Activated T-helper 17 cell treated with anti-CD3 and anti-CD28 coated beads, Interleukin-2, amount 50 U/mL, for 72 hours (primary cell): ENCODE measurements at regions not wholly inside any gene's neighbourhood (a gene's known extent, or its start where the extent isn't known, plus 50 kb on each side); places are given as distances from the start of the nearest gene placed in this dataset.
"Not testable (repeated sequence)": the region's sequence is repeated elsewhere in the genome, so short reads cannot be mapped to it uniquely, and the experiment has no call there.

Experiments used
- ATAC-seq: fragments of 150-1000 bp; cut with Tn5 transposase; replicated peaks from 2 replicates; pipeline ENCODE4 v1.10.0; 2021; ENCODE audit warnings: mild to moderate bottlenecking, moderate library complexity
- H3K27ac Mint-ChIP-seq: one replicate; pipeline ENCODE4 v1.8.0; 2022; ENCODE audit warnings: mixed read lengths
- H3K27me3 Mint-ChIP-seq: one replicate; pipeline ENCODE4 v1.8.0; 2022; ENCODE audit warnings: mixed read lengths
- H3K36me3 Mint-ChIP-seq: one replicate; pipeline ENCODE4 v1.8.0; 2022; ENCODE audit warnings: low read depth, mild to moderate bottlenecking, mixed read lengths
- H3K4me1 Mint-ChIP-seq: one replicate; pipeline ENCODE4 v1.8.0; 2022; ENCODE audit warnings: mixed read lengths
- H3K4me3 Mint-ChIP-seq: one replicate; pipeline ENCODE4 v1.8.0; 2022; ENCODE audit warnings: mild to moderate bottlenecking, mixed read lengths
- H3K9me3 Mint-ChIP-seq: one replicate; pipeline ENCODE4 v1.8.0; 2022; ENCODE audit warnings: mixed read lengths

DNA sequence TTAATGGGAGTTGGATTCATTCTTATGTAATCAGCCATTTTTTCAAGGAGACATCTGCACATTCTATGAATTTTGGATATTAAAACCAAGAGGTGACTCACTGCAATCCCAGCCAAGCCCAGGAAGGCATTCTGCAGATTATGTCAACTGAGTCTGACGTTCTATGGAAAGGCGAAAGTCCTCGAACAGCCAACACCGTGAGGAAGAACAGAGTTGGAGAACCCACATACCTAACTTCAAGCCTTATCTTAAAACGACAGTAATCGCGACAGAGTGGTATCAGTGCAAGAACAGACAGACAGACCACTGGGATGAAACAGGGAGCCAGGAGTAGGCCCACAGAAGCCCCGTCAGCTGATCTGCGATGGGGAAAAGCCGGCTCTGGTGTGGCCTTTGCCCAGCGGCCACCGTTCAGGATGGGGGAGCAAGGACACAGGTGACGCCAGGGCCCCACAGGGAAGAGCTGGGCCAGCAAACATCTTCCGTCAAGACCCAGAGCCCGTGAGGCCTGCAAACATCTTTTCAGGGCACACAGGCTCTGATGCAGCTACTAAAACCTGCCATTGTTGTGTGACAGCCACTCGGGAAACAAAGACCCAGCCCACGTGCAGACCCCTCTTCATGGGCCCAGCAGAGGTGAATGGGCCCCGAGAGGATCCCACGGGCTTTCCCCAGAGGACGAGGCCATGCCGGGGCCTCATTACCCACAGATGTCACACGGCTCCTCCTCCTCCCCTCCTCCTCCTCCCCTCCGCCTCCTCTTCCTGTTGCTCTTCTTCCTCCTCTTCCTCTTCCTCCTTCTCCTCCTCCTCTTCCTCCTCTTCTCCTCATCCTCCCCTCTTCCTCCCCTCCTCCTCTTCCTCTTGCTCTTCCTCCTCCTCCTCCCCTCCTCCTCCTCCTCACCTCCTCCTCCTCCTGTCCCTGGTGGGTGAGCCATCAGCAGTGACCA, 277.6 kb downstream of the ADGRD1 start:
- no peak for ATAC-seq
- Mint-ChIP-seq H3K27ac (no peak overlapping the region), H3K27me3 (peaks cover 20% of the 10 kb centered on the region), H3K4me3 (no peak overlapping the region), H3K4me1 (no peaks in the 10 kb centered on the region), H3K9me3 (no peaks in the 10 kb centered on the region), H3K36me3 (no peaks in the 10 kb centered on the region)

DNA sequence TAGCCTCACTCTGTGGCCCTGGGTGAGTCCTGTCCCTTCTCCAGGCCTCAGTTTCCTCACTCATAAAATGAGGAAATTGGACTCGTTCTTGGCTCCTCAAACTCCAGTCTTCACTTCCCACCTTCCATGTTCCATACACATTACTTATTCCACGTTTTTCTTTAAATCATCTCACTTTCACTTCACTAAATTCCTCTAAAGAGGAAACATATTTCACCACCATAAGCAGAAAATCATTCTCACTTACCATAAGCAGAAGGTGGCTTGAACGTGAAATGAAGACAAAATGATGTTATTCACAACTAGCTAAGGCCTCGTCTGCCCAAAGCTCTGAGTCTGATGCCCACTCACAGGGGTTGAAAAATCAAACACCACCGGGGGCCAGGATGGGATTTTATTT, 278.3 kb downstream of the ADGRD1 start:
- ATAC-seq = no peak
- H3K4me3 Mint-ChIP-seq = no peak overlapping the region
- H3K4me1 Mint-ChIP-seq = no peaks in the 10 kb centered on the region
- no peaks in the 10 kb centered on the region for H3K36me3 Mint-ChIP-seq
- H3K9me3 Mint-ChIP-seq = no peaks in the 10 kb centered on the region
- H3K27me3 Mint-ChIP-seq = peaks cover 20% of the 10 kb centered on the region
- H3K27ac Mint-ChIP-seq = no peak overlapping the region

DNA sequence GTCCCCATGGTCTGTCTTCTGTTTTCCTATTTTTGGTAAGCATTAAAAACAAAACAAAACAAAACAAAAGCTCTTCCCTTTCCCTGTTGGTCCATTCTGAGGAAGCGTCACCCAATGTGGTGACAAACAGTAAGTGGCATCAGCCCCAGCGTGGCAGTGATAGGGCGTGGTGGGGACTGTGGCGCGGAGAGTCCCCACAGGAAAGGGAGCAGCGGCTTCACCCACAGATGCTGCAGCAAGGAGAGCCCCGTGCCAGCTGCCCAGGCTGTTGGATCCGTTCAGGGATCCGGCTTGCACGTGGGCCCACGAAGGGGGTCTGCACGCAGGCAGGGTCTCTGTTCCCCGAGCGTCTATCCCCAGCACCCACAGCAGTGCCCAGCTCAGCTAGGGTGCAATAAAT, 279.2 kb downstream of the ADGRD1 start:
- H3K4me1 Mint-ChIP-seq, ATAC-seq, H3K27ac Mint-ChIP-seq, H3K36me3 Mint-ChIP-seq, H3K9me3 Mint-ChIP-seq, H3K4me3 Mint-ChIP-seq: not testable (repeated sequence)
- H3K27me3 Mint-ChIP-seq = peaks cover 20% of the 10 kb centered on the region

DNA sequence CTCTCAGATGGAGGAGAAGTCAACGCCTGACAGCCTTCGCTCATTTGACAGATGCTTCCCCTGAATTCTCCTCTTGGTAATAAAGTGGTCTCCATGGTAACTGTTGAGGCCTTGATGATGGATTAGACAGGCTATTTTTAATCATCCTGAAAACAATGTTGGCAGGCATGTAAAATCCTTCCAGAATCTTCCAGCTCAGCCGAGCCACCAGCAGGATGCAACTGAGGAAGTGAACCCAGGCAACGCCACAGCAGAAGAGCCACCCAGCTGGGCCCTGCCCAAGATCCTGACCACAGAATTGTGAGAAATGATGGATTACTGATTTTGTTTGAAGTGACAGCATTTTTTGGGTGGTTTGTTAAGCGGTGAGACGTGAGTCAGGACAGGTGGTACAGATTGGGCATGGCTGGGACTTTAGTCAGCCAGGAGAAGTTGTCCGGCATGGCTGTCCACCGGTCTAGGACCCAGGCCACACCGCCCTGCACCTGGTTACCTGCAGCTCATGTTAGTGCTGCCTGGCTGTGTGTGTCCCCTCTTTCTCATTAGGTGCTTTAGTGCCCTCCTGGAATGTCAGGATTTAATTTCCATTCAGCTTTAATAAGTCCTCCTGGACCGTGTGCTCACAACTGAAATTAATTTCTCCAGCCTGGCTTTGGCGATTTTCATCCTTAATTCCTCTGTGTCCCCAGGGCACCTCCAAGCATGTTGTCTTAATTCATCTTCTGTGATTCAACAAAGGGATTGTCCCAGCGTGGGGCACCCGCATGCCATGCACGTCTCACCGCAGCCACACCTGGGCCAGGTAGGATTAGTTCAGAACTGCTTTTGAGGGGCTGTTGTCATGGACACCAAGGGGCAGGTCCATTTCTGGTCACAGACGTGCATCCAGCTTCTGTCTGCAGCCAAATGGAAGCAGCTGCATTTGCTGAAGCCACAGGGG, 280.4 kb downstream of the ADGRD1 start:
- H3K4me1 Mint-ChIP-seq, H3K4me3 Mint-ChIP-seq, ATAC-seq, H3K27ac Mint-ChIP-seq, H3K9me3 Mint-ChIP-seq, H3K36me3 Mint-ChIP-seq: not testable (repeated sequence)
- H3K27me3 Mint-ChIP-seq = peaks cover 20% of the 10 kb centered on the region

DNA sequence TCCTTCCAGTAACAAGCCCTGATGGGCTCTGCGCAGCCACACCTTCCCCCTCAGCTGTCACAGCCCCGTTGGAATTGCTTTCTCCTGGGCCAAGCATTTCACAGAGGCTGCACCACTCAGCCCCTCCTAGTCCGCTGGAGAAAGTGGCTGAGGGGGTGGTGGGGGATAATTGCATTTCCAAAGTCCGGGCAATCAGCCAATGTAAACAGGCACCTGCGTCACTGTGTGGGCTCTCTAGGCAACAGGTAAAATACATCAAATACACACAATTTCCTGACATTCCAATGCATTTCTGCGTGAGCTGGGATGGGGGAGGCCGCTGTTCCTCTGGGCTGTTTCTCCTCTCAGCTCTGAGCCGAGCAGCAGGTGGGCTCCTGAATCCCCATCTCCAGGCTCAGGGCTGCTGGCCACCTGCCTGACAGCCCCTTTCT, 281.1 kb downstream of the ADGRD1 start:
- H3K27ac Mint-ChIP-seq, H3K4me1 Mint-ChIP-seq, H3K36me3 Mint-ChIP-seq, ATAC-seq, H3K4me3 Mint-ChIP-seq, H3K9me3 Mint-ChIP-seq: not testable (repeated sequence)
- peaks cover 18% of the 10 kb centered on the region for H3K27me3 Mint-ChIP-seq

DNA sequence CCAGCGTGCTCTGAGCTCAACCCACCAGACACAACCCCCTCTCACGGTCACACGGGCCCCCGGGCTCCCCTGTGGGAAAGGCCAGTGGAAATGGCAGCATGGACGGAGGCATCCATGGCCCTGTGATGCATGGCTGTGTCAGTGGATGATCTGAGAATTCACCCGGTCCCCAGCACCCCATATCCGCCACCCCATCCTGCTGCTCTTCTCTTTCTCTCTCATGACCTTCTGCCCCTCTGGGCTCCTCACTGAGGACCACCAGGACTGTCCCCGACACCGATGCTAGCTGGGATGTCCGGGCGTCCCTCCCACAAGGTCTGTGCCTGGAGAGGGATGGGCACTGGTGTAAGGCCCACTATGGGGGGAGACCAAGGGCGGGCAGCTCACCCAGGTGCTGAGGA, 282.2 kb downstream of the ADGRD1 start:
- H3K4me3 Mint-ChIP-seq = no peak overlapping the region
- H3K9me3 Mint-ChIP-seq = no peaks in the 10 kb centered on the region
- no peaks in the 10 kb centered on the region for H3K36me3 Mint-ChIP-seq
- ATAC-seq = no peak
- H3K27ac Mint-ChIP-seq = no peak overlapping the region
- H3K27me3 Mint-ChIP-seq = peaks cover 10% of the 10 kb centered on the region
- no peaks in the 10 kb centered on the region for H3K4me1 Mint-ChIP-seq

DNA sequence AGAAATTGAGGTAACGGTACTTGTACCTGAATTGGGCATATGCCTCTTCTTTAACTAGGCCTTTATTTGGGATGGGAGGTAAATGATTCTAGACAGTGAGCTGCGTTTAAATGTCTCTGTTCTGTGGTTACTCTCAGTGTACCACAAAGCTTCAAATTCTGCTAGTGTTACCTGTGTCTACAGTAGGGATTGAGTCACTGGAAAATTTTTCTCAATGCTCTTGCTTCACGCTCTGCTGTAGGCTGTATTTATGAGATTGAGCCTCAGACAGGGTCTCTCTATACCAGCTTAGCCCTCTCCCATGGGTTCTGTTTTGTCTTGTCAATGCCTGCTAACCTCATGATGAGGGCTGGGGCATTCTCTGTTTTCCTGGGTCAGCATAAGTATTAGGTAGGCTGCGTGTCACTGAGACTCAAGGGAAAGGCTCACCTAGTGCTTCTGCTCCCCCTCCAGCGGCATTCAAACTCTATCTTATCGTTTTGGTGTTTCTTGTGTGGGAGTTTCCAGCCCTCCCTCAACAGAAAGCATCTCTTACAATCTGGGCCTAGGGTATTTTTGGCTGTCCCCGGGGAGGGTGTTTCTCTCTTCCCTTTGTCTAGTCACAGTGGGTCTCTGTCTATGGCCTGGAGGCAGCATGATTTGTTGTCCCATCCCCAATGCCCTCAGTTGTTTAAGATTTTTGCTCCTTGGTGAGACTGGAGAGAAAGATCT, 285.8 kb downstream of the ADGRD1 start:
- H3K36me3 Mint-ChIP-seq = no peaks in the 10 kb centered on the region
- H3K4me3 Mint-ChIP-seq = no peak overlapping the region
- ATAC-seq = peak; percentile 66

DNA sequence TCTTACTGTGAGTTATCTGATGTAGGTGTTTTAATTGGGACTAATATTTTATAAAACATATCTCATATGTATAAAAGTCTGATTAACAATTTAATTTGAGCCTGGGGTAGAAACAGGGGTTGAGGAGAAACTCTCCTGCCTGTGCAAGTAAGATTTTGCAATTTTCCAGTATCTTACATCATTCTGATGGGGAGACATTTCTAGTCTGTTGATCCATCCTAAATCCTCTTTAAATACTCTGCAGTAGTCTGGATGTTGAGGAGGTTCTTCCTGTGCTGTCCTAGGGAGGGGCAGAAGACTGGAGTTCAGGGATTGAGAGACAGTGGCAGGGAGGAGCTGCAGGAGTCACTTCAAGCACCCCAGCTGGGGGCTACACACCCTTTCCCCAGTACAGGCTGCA, 287.8 kb downstream of the ADGRD1 start:
- Mint-ChIP-seq H3K9me3 (peaks cover 4% of the 10 kb centered on the region), H3K4me1 (no peaks in the 10 kb centered on the region), H3K4me3 (no peak overlapping the region), H3K27ac (no peak overlapping the region), H3K27me3 (no peaks in the 10 kb centered on the region), H3K36me3 (no peaks in the 10 kb centered on the region)
- no peak for ATAC-seq

More for the DNA sequence above, 285.8 kb downstream of the ADGRD1 start:
- peaks cover 4% of the 10 kb centered on the region for H3K27me3 Mint-ChIP-seq
- no peak overlapping the region for H3K27ac Mint-ChIP-seq
- H3K9me3 Mint-ChIP-seq = peaks cover 4% of the 10 kb centered on the region
- H3K4me1 Mint-ChIP-seq = no peaks in the 10 kb centered on the region

DNA sequence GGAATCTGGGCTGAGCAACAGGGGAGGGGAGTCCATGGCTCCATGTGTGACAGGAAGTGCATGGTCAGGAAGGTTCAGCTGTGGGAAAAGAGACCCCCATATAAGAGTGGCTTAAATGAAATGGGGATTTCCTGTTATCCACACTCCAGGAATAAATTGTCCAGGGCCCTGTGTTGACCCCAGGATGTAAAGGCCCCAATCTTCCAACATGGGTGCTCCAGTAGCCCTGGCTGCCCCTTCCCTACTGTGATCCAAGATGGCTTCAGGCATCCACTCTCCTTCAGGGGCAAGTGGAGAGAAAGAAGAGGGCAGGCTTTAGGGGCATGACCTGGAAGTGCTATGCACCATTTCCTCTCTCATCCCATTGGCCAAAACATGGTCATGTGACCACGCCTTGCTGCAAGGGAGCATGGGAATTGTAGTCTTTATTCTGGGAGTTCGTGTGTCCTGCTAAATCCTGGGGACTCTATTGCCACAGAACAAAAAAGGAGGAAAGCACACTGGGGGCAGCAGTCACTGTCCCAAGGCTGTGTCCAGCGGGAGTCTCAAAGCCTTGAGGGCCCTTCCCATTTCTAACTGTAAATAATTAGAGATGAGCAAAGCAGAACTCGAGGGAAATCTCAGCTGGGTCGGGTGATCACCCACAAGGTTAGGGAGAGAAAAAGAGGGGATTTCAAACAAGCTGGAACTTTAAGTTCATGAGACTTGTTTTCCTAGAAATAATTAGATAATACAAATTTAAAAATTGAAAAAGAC, 289.2 kb downstream of the ADGRD1 start:
- peaks cover 5% of the 10 kb centered on the region for H3K27me3 Mint-ChIP-seq
- no peak overlapping the region for H3K4me3 Mint-ChIP-seq
- H3K27ac Mint-ChIP-seq = no peak overlapping the region
- no peaks in the 10 kb centered on the region for H3K36me3 Mint-ChIP-seq
- peaks cover 4% of the 10 kb centered on the region for H3K9me3 Mint-ChIP-seq
- H3K4me1 Mint-ChIP-seq = no peaks in the 10 kb centered on the region
- ATAC-seq = peak; percentile 85

DNA sequence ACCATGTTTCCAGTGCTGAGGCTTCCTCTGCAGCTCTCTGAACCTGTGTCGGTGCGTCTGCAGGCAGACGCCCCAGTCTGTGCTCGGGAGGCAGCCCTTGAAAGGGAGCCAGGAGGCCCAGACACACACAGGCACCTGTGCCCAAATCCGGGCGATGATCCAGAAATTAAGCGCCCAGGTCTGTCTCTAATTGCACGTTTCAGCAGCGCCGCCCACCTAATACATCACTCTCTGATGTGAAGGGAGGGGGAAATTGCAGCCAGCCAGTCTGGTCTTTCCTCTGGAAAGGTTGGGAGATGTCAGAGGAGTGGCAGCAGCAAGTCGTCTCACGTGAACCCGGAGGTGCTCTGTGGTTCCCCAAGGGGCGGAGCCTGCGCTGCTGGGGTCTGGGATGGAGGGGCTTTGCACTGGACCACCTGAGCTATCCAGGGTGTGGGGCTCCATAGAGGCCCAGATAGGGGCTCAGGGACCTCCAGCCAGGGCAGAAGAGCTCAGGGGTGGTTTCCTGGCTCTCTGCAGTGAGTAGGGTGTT, 290.5 kb downstream of the ADGRD1 start:
- H3K36me3 Mint-ChIP-seq, H3K4me1 Mint-ChIP-seq, ATAC-seq, H3K27ac Mint-ChIP-seq, H3K4me3 Mint-ChIP-seq, H3K9me3 Mint-ChIP-seq: not testable (repeated sequence)
- peaks cover 10% of the 10 kb centered on the region for H3K27me3 Mint-ChIP-seq

DNA sequence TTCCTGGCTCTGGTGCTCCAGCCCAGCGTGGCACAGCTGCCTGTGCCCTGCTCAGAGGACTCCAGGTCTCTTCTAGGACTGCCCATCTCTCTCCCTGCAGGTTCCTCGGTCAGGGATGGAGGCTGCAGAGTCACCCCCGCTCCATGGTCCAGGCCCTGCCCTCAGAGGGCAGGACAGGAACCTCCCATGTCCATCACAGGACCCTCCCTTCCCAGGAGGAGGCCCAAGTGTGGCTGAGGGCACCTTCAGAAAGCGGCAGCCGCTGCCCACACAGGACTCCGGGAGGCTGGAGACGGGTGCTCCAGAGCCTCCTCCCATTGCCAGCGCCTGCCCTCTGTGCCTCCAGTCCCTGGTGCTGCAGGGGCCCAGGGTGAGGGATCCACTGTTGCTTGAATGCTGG, 291.5 kb downstream of the ADGRD1 start:
- H3K9me3 Mint-ChIP-seq, ATAC-seq, H3K4me3 Mint-ChIP-seq, H3K27ac Mint-ChIP-seq, H3K36me3 Mint-ChIP-seq, H3K4me1 Mint-ChIP-seq: not testable (repeated sequence)
- peaks cover 11% of the 10 kb centered on the region for H3K27me3 Mint-ChIP-seq

DNA sequence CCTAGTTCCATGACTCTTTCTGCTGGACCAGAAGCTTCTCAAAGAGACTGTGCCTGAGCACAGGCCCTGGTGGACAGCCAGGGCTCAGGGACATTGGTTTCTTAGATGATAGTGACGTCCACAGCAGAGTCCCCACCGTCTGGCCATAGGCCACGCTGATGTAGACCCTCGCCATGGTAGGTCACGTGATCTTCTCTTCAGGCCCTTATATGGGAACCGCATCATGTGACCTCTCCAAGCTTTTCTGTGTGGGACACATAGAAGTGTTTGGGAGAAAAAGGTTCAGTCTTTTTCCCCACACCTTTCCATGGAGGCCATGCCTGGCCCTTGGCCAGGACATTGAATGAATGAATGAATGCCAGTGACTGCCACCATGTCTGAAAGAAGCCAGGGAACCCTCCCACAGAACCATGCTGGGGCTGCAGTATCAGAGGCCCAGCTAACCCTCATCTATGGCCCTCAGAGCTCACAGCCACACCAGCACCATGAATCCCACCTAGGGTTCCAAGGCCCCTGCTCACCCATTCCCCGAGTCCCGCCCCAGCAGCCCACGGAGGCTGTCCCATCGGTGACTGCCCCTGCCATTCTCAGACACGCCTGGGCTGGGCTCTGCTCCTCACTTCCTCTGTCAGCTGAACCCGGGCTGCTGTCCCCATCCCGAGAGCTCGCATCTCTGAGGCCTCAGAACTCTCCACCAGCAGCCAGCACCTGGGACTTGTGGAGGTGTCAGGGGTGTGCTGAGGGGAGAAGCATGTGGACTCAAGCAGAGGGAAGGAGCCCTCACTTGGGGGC, 292.1 kb downstream of the ADGRD1 start:
- H3K27me3 Mint-ChIP-seq = peaks cover 11% of the 10 kb centered on the region
- no peak overlapping the region for H3K27ac Mint-ChIP-seq
- peaks cover 4% of the 10 kb centered on the region for H3K9me3 Mint-ChIP-seq
- no peaks in the 10 kb centered on the region for H3K4me1 Mint-ChIP-seq
- no peak for ATAC-seq
- no peak overlapping the region for H3K4me3 Mint-ChIP-seq
- no peaks in the 10 kb centered on the region for H3K36me3 Mint-ChIP-seq
